Pancreas (tissue), 10 donors: ENCODE measurements at regions not wholly inside any gene's neighbourhood (a gene's known extent, or its start where the extent isn't known, plus 50 kb on each side); places are given as distances from the start of the nearest gene placed in this dataset.

Source experiments
- ATAC-seq, 4 donors: fragments of 200-7000 bp; cut with Tn5 transposase; one replicate each; pipeline versions ENCODE4 v1.8.0 to v1.9.1; 2020; ENCODE audit warnings: mild to moderate bottlenecking in 4 of 4, moderate library complexity in 4 of 4
- DNase-seq, 6 donors: peaks; one replicate each; pipeline ENCODE4 v3.0.0-alpha.2; 2020
- FAIRE-seq: peaks from 2 replicates; lab custom pipeline; 2012; peaks lifted over from hg19 to GRCh38; lab: Jason Lieb, UNC
- H3K27ac ChIP-seq, 4 donors: fragments of 200-600 bp; sonication (generic); 1 replicate in 3 of 4; 2 replicates in 1 of 4; pipeline versions ENCODE4 v1.5.0 to v1.8.0; 2020
- H3K27me3 ChIP-seq, 4 donors: fragments of 200-600 bp; one replicate each; pipeline ENCODE4 v1.8.0; 2021
- H3K36me3 ChIP-seq, 3 donors: fragments of 200-600 bp; sonication (generic) in 1 of 3; one replicate each; pipeline versions ENCODE4 v1.5.0 to v1.8.0; 2020 to 2021
- H3K4me1 ChIP-seq, 3 donors: fragments of 200-600 bp; one replicate each; pipeline ENCODE4 v1.8.0; 2021
- H3K4me3 ChIP-seq, 4 donors: fragments of 200-600 bp; sonication (generic) in 2 of 4; one replicate each; pipeline versions ENCODE4 v1.5.0 to v1.8.0; 2020 to 2021
- H3K9me3 ChIP-seq, 4 donors: fragments of 200-600 bp; one replicate each; pipeline ENCODE4 v1.8.0; 2021
- CTCF ChIP-seq, 4 donors: fragments of 200-600 bp; sonication (generic) in 3 of 4; IDR thresholded peaks; one replicate each; pipeline versions ENCODE4 v1.5.0 to v1.8.0; 2021; ENCODE audit warnings: antibody characterized with exemption in 4 of 4
- WGBS, 2 donors: extraction: QIAGEN DNeasy Blood & Tissue Kit; methylation state at CpG; one replicate each; pipeline ENCODE4 v1.1.7; 2013; 5-methylcytosine and 5-hydroxymethylcytosine counted together
- intact Hi-C, 3 donors: fragments of 100-400 bp; cut with DNase I; formaldehyde crosslinking; loops; one replicate each; pipeline versions ENCODE4 v1.11.1 to v1.14.2; 2022
- donor health status: healthy with polysubstance abuse.
- donor health status: DM: no; HTN: no; CAD: no; lungs with moderate emphysema.
- donor health status: DM: no; HTN: no; CAD: no.
- donor health status: control.
- donor health status: control.
- donor health status: Bipolar disorder and iron deficiency.
- donor health status: DM: yes; HTN: yes; CAD: no.
- donor health status: DM: no; HTN: no; CAD: no.
- donor health status: DM: no; HTN: no; CAD: no.
- donor health status: DM: yes; HTN: yes; CAD: no.

- no peak overlapping the region for H3K4me3 ChIP-seq
- ATAC-seq, result no peak
- no peaks in the 10 kb centered on the region for H3K36me3 ChIP-seq
- H3K27me3 ChIP-seq, result no peaks in the 10 kb centered on the region
- H3K9me3 ChIP-seq, result no peaks in the 10 kb centered on the region
- DNase-seq, result no peak
- no peak for FAIRE-seq
- TF ChIP-seq CTCF (IDR thresholded peaks at IDR 0.05), result no peak
- H3K4me1 ChIP-seq, result no peaks in the 10 kb centered on the region
- intact Hi-C loops, result no loop called here
- 63 to 71% methylated on average over 1 of the region's 1 CpG for WGBS, 2 donors
- no peak overlapping the region for H3K27ac ChIP-seq
Measured at GRCh38 chr21:20260124-20260523, 738.1 kb upstream of the NCAM2 start.

- no peaks in the 10 kb centered on the region for H3K27me3 ChIP-seq
- intact Hi-C loops, result no loop called here
- DNase-seq (no peak), ATAC-seq (no peak), FAIRE-seq (no peak)
- no peak overlapping the region for H3K27ac ChIP-seq
- WGBS, 2 donors, result 69 to 80% methylated on average over 5 of the region's 5 CpGs
- H3K36me3 ChIP-seq, result no peaks in the 10 kb centered on the region
- no peaks in the 10 kb centered on the region for H3K9me3 ChIP-seq
- H3K4me1 ChIP-seq, result no peaks in the 10 kb centered on the region
- TF ChIP-seq CTCF (IDR thresholded peaks at IDR 0.05), result no peak
- H3K4me3 ChIP-seq, result no peak overlapping the region
Measured at GRCh38 chr21:20261364-20261763, 736.8 kb upstream of the NCAM2 start.

GRCh38 chr21:20265707-20266440, 732.3 kb upstream of the NCAM2 start:
- Histone ChIP-seq H3K36me3 (no peaks in the 10 kb centered on the region), H3K9me3 (no peaks in the 10 kb centered on the region), H3K4me3 (no peak overlapping the region), H3K27ac (no peak overlapping the region), H3K27me3 (no peaks in the 10 kb centered on the region), H3K4me1 (no peaks in the 10 kb centered on the region)
- DNase-seq (no peak), ATAC-seq (no peak), FAIRE-seq (no peak)
- intact Hi-C loops, result no loop called here
- 60 to 69% methylated on average over 5 of the region's 5 CpGs for WGBS, 2 donors
- no peak for TF ChIP-seq CTCF (IDR thresholded peaks at IDR 0.05)

- H3K27me3 ChIP-seq, result no peaks in the 10 kb centered on the region
- H3K36me3 ChIP-seq, result no peaks in the 10 kb centered on the region
- H3K9me3 ChIP-seq, result no peaks in the 10 kb centered on the region
- intact Hi-C loops, result no loop called here
- FAIRE-seq, result no peak
- no peak overlapping the region for H3K4me3 ChIP-seq
- no peaks in the 10 kb centered on the region for H3K4me1 ChIP-seq
- DNase-seq, result no peak
- no peak overlapping the region for H3K27ac ChIP-seq
- 75 to 76% methylated on average over 2 of the region's 2 CpGs for WGBS, 2 donors
- ATAC-seq, result no peak
- no peak for TF ChIP-seq CTCF (IDR thresholded peaks at IDR 0.05)
Measured at GRCh38 chr21:20266441-20266710, 731.8 kb upstream of the NCAM2 start.

- intact Hi-C loops, result no loop called here
- no peak overlapping the region for H3K4me3 ChIP-seq
- H3K36me3 ChIP-seq, result no peaks in the 10 kb centered on the region
- no peak overlapping the region for H3K27ac ChIP-seq
- no peak for TF ChIP-seq CTCF (IDR thresholded peaks at IDR 0.05)
- no peaks in the 10 kb centered on the region for H3K4me1 ChIP-seq
- H3K9me3 ChIP-seq, result no peaks in the 10 kb centered on the region
- no peaks in the 10 kb centered on the region for H3K27me3 ChIP-seq
- WGBS, 2 donors, result 73 to 76% methylated on average over 11 of the region's 11 CpGs
- DNase-seq, result no peak
- no peak for ATAC-seq
- FAIRE-seq, result no peak
Measured at GRCh38 chr21:20270365-20271055, 727.7 kb upstream of the NCAM2 start.
